NT2/D1 (cell line): ENCODE measurements at regions not wholly inside any gene's neighbourhood (a gene's known extent, or its start where the extent isn't known, plus 50 kb on each side); places are given as distances from the start of the nearest gene placed in this dataset.

Experiments
- DNase-seq: peaks from one replicate; pipeline ENCODE4 v3.0.0-alpha.2; 2011; ENCODE audit warnings: low read depth, low spot score
- H3K27me3 ChIP-seq: 2 replicates; pipeline ENCODE4 v1.6.0; 2011; ENCODE audit warnings: mild to moderate bottlenecking; ENCODE audit not compliant: insufficient read length, insufficient read depth
- H3K36me3 ChIP-seq: 2 replicates; pipeline ENCODE4 v1.6.1; 2011; ENCODE audit warnings: mild to moderate bottlenecking, low read length, mixed read lengths; ENCODE audit not compliant: insufficient read depth, insufficient read length
- H3K4me1 ChIP-seq: 2 replicates; pipeline ENCODE4 v1.5.1; 2011; ENCODE audit not compliant: insufficient read depth, insufficient read length
- H3K4me3 ChIP-seq: 2 replicates; pipeline ENCODE4 v1.5.1; 2011; ENCODE audit warnings: low read depth; ENCODE audit not compliant: insufficient read length
- H3K9ac ChIP-seq: 2 replicates; pipeline ENCODE4 v1.6.0; 2011; ENCODE audit warnings: low read depth; ENCODE audit not compliant: insufficient read length
- H3K9me3 ChIP-seq: 2 replicates; pipeline ENCODE4 v1.5.1; 2011; ENCODE audit warnings: mild to moderate bottlenecking, low read length; ENCODE audit not compliant: insufficient read depth
- SUZ12 ChIP-seq: IDR thresholded peaks from 2 replicates; pipeline ENCODE4 v1.6.1; 2011; ENCODE audit not compliant: insufficient read length, insufficient read depth; ENCODE audit errors: extremely low read depth
- YY1 ChIP-seq: IDR thresholded peaks from 2 replicates; pipeline ENCODE4 v1.6.1; 2011; ENCODE audit not compliant: insufficient read length, insufficient read depth
- ZNF274 ChIP-seq: IDR thresholded peaks from 2 replicates; pipeline ENCODE4 v1.6.1; 2011; ENCODE audit warnings: mild to moderate bottlenecking, low read depth, low read length

- Histone ChIP-seq H3K9me3 (no peaks in the 10 kb centered on the region), H3K9ac (no peak overlapping the region), H3K27me3 (no peaks in the 10 kb centered on the region), H3K36me3 (no peaks in the 10 kb centered on the region), H3K4me3 (no peak overlapping the region), H3K4me1 (no peaks in the 10 kb centered on the region)
- TF ChIP-seq YY1 (no peak), SUZ12 (no peak), ZNF274 (no peak)
- DNase-seq = peak; percentile 35
Observed at GRCh38 chr15:80308002-80308401, 56.0 kb upstream of the CTXND1 start.

GRCh38 chr15:80309769-80310384, 57.9 kb upstream of the CTXND1 start:
- Histone ChIP-seq H3K4me3 (no peak overlapping the region), H3K9ac (no peak overlapping the region), H3K9me3 (no peaks in the 10 kb centered on the region), H3K36me3 (no peaks in the 10 kb centered on the region), H3K27me3 (no peaks in the 10 kb centered on the region), H3K4me1 (no peaks in the 10 kb centered on the region)
- TF ChIP-seq ZNF274 = no peak
- TF ChIP-seq YY1 = no peak
- TF ChIP-seq SUZ12 = no peak
- DNase-seq = peak; percentile 28

GRCh38 chr15:80310776-80311175, 58.8 kb upstream of the CTXND1 start:
- no peak for DNase-seq
- Histone ChIP-seq H3K36me3 (no peaks in the 10 kb centered on the region), H3K9ac (no peak overlapping the region), H3K27me3 (no peaks in the 10 kb centered on the region), H3K4me1 (no peaks in the 10 kb centered on the region), H3K9me3 (no peaks in the 10 kb centered on the region), H3K4me3 (no peak overlapping the region)
- no peak for TF ChIP-seq YY1
- TF ChIP-seq SUZ12 = no peak
- TF ChIP-seq ZNF274 = no peak

GRCh38 chr15:80315289-80315987, 63.4 kb upstream of the CTXND1 start:
- Histone ChIP-seq H3K36me3 (no peaks in the 10 kb centered on the region), H3K4me3 (no peak overlapping the region), H3K9ac (no peak overlapping the region), H3K27me3 (no peaks in the 10 kb centered on the region), H3K4me1 (no peaks in the 10 kb centered on the region), H3K9me3 (no peaks in the 10 kb centered on the region)
- TF ChIP-seq SUZ12 (no peak), YY1 (no peak), ZNF274 (no peak)
- DNase-seq = no peak

- Histone ChIP-seq H3K4me1 (no peaks in the 10 kb centered on the region), H3K9me3 (0 out of 2 replicates have a peak, but pooled peaks cover 2% of the 10 kb centered on the region), H3K27me3 (no peaks in the 10 kb centered on the region), H3K4me3 (no peak overlapping the region), H3K9ac (no peak overlapping the region), H3K36me3 (no peaks in the 10 kb centered on the region)
- no peak for TF ChIP-seq YY1
- DNase-seq = no peak
Observed at GRCh38 chr15:80317389-80318182, 65.6 kb upstream of the CTXND1 start.

- Histone ChIP-seq H3K27me3 (no peaks in the 10 kb centered on the region), H3K4me3 (no peak overlapping the region), H3K9me3 (peaks cover 15% of the 10 kb centered on the region), H3K36me3 (no peaks in the 10 kb centered on the region), H3K4me1 (no peaks in the 10 kb centered on the region), H3K9ac (no peak overlapping the region)
- no peak for DNase-seq
- TF ChIP-seq SUZ12 = no peak
- no peak for TF ChIP-seq YY1
- TF ChIP-seq ZNF274 = no peak
Observed at GRCh38 chr15:80321853-80322252, 69.8 kb upstream of the CTXND1 start.

- Histone ChIP-seq H3K27me3 (no peaks in the 10 kb centered on the region), H3K9me3 (peaks cover 15% of the 10 kb centered on the region), H3K4me3 (no peak overlapping the region), H3K9ac (no peak overlapping the region), H3K4me1 (no peaks in the 10 kb centered on the region), H3K36me3 (no peaks in the 10 kb centered on the region)
- no peak for TF ChIP-seq YY1
- no peak for DNase-seq
Observed at GRCh38 chr15:80323285-80323684, 71.3 kb upstream of the CTXND1 start.
